A549 (cell line): ENCODE measurements at regions not wholly inside any gene's neighbourhood (a gene's known extent, or its start where the extent isn't known, plus 50 kb on each side); places are given as distances from the start of the nearest gene placed in this dataset.

Experiments used
- ATAC-seq, 2 experiments: fragments of 200-7000 bp in 1 of 2; fragments of >200 bp in 1 of 2; cut with Nextera tagmentation in 1 of 2; cut with Tn5 transposase in 1 of 2; 3 replicates each; pipeline versions ENCODE4 v1.8.0 to v1.9.1; 2018 to 2020; ENCODE audit warnings: mild to moderate bottlenecking in 1 of 2, moderate library complexity in 1 of 2
- CTCF ChIA-PET: fragments of 300-600 bp; sonication (Branson Sonifier 250); formaldehyde crosslinking; extraction: SDS; loops from one replicate; lab custom pipeline; 2021; ENCODE audit warnings: antibody characterized with exemption, inconsistent platforms; lab: Yijun Ruan, JAX
- POLR2A ChIA-PET: fragments of 350-600 bp; formaldehyde crosslinking; extraction: SDS; loops from one replicate; lab custom pipeline; 2021; ENCODE audit warnings: antibody characterized with exemption, inconsistent platforms; lab: Yijun Ruan, JAX
- DNase-seq, 2 experiments: peaks; one replicate each; pipeline versions ENCODE4 v3.0.0 to v3.0.0-alpha.2; 2011 to 2016; ENCODE audit warnings: low read depth in 1 of 2, low spot score in 1 of 2
- FAIRE-seq: peaks from 2 replicates; lab custom pipeline; 2011; peaks lifted over from hg19 to GRCh38; lab: Jason Lieb, UNC
- H3K27ac ChIP-seq, 2 experiments: fragments of >200 bp; sonication (Bioruptor Twin); formaldehyde crosslinking; 3 replicates each; pipeline ENCODE4 v1.5.1; 2016 to 2017
- H3K4me1 ChIP-seq: fragments of >200 bp; sonication (Bioruptor Twin); formaldehyde crosslinking; 3 replicates; pipeline ENCODE4 v1.6.1; 2016
- H3K4me2 ChIP-seq: fragments of >200 bp; sonication (Bioruptor Twin); formaldehyde crosslinking; 3 replicates; pipeline ENCODE4 v1.6.1; 2016
- H3K4me3 ChIP-seq: fragments of >200 bp; sonication (Bioruptor Twin); formaldehyde crosslinking; 3 replicates; pipeline ENCODE4 v1.5.1; 2016
- H3K9me3 ChIP-seq: fragments of >200 bp; sonication (Bioruptor Twin); formaldehyde crosslinking; 3 replicates; pipeline ENCODE4 v1.6.1; 2016
- EHMT2 ChIP-seq: fragments of 200-600 bp; sonication (generic); IDR thresholded peaks from 2 replicates; pipeline ENCODE4 v1.6.1; 2016; ENCODE audit warnings: antibody characterized with exemption, low read depth, mild to moderate bottlenecking, moderate library complexity
- EP300 ChIP-seq, 2 experiments: fragments of >200 bp; sonication (Bioruptor Twin); formaldehyde crosslinking; IDR thresholded peaks; 2 replicates in 1 of 2; 3 replicates in 1 of 2; pipeline ENCODE4 v1.6.1; 2016 to 2017
- FOSL2 ChIP-seq, 2 experiments: fragments of 450-650 bp in 1 of 2; fragments of >200 bp in 1 of 2; sonication (Bioruptor Twin) in 1 of 2; formaldehyde crosslinking; IDR thresholded peaks; 2 replicates each; pipeline versions ENCODE4 v1.5.0 to v1.6.1; 2016 to 2020; ENCODE audit warnings: mild to moderate bottlenecking in 1 of 2, moderate library complexity in 1 of 2
- HEYL ChIP-seq: fragments of 250-450 bp; sonication (Bioruptor Pico); IDR thresholded peaks from 2 replicates; pipeline ENCODE4 v1.8.0; 2021; ENCODE audit warnings: mild to moderate bottlenecking, moderate library complexity
- JUN ChIP-seq, 2 experiments: fragments of >200 bp; sonication (Bioruptor Twin); formaldehyde crosslinking; IDR thresholded peaks; 2 replicates in 1 of 2; 3 replicates in 1 of 2; pipeline ENCODE4 v1.6.1; 2016 to 2017
- KDM5A ChIP-seq: fragments of 200-600 bp; sonication (generic); IDR thresholded peaks from 2 replicates; pipeline ENCODE4 v1.6.1; 2016; ENCODE audit warnings: antibody characterized with exemption, mild to moderate bottlenecking
- MAFK ChIP-seq: fragments of 450-650 bp; IDR thresholded peaks from 2 replicates; pipeline ENCODE4 v1.6.1; 2014; ENCODE audit not compliant: partially characterized antibody
- MAZ ChIP-seq: fragments of 150-350 bp; IDR thresholded peaks from 2 replicates; pipeline ENCODE4 v1.6.1; 2014; ENCODE audit warnings: antibody characterized with exemption, low read depth, low read length, borderline replicate concordance
- MYC ChIP-seq: IDR thresholded peaks from 2 replicates; pipeline ENCODE4 v1.6.1; 2012; ENCODE audit warnings: mild to moderate bottlenecking, inconsistent platforms, low read length, improper control_type of control experiment, borderline replicate concordance
- PHF8 ChIP-seq: fragments of 200-600 bp; sonication (generic); IDR thresholded peaks from 2 replicates; pipeline ENCODE4 v1.6.1; 2016; ENCODE audit warnings: low read depth, mild to moderate bottlenecking, antibody characterized with exemption, moderate library complexity, borderline replicate concordance
- POLR2A ChIP-seq: IDR thresholded peaks from 2 replicates; pipeline ENCODE4 v1.6.1; 2012; ENCODE audit warnings: mild to moderate bottlenecking, low read length
- RARB ChIP-seq: fragments of 250-450 bp; sonication (Bioruptor Pico); IDR thresholded peaks from 2 replicates; pipeline ENCODE4 v1.8.0; 2021; ENCODE audit warnings: mild to moderate bottlenecking, moderate library complexity
- RCOR1 ChIP-seq: fragments of 150-350 bp; IDR thresholded peaks from 2 replicates; pipeline ENCODE4 v1.6.1; 2014; ENCODE audit warnings: antibody characterized with exemption, low read length, low read depth
- RNF2 ChIP-seq: fragments of 200-600 bp; sonication (generic); IDR thresholded peaks from 2 replicates; pipeline ENCODE4 v1.6.1; 2016; ENCODE audit warnings: low read depth, mild to moderate bottlenecking, antibody characterized with exemption, moderate library complexity, borderline replicate concordance
- SMC3 ChIP-seq: fragments of >200 bp; sonication (Bioruptor Twin); formaldehyde crosslinking; IDR thresholded peaks from 3 replicates; pipeline ENCODE4 v1.6.1; 2018; ENCODE audit warnings: inconsistent platforms
- ZC3H11A ChIP-seq: fragments of 450-650 bp; IDR thresholded peaks from 2 replicates; pipeline ENCODE4 v1.6.1; 2014; ENCODE audit warnings: antibody characterized with exemption, mild to moderate bottlenecking
- ZNF302 ChIP-seq: fragments of 250-450 bp; sonication (Bioruptor Pico); IDR thresholded peaks from 2 replicates; pipeline ENCODE4 v1.9.0; 2021; ENCODE audit warnings: inconsistent platforms, mild to moderate bottlenecking, moderate library complexity
- ZSCAN20 ChIP-seq: fragments of 250-450 bp; sonication (Bioruptor Pico); IDR thresholded peaks from 2 replicates; pipeline ENCODE4 v1.8.0; 2022; ENCODE audit warnings: mild to moderate bottlenecking, moderate library complexity
- WGBS: methylation state at CpG from one replicate; pipeline ENCODE4 v1.1.6; 2017; ENCODE audit errors: missing lambda C conversion rate; 5-methylcytosine and 5-hydroxymethylcytosine counted together
- TF ChIP-seq, protein P1 (sequence below): fragments of >200 bp; sonication (Bioruptor Twin); formaldehyde crosslinking; IDR thresholded peaks from 2 replicates; pipeline ENCODE4 v1.6.1; 2016
- TF ChIP-seq, protein P2 (sequence below): fragments of >200 bp; sonication (Bioruptor Twin); formaldehyde crosslinking; IDR thresholded peaks from 3 replicates; pipeline ENCODE4 v1.6.1; 2016
- TF ChIP-seq, protein P3 (sequence below): fragments of 450-650 bp; IDR thresholded peaks from 2 replicates; pipeline ENCODE4 v1.6.1; 2014; ENCODE audit warnings: antibody characterized with exemption
- TF ChIP-seq, protein P4 (sequence below): IDR thresholded peaks from 2 replicates; pipeline ENCODE4 v1.6.1; 2012

DNA sequence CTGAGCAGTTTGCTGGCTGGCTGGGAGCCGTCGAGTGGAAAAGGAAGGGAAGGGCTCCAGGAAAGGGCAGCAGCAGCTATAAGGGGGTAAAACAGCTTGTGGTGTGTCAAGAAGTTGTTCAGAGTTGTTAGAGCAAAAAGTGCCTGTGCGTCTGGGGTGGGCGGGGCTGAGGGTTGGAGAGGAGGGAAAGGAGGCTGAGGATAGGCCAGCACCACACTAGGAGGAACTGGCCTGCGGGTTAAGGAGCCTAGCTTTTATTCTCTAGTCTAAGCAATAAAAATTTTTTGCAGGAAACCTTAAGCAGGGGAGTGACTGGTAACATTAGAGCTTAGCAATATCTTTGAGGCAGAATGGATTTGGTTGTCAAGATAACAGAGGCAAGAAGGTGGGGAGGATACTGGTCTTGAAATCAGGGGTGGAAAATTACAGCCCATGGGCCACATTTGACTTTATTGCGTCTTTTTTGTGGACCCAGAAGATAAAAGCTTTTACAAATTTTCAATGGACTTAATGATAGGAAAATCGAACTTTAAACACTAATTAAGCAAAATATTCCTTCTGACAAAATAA, 134.5 kb upstream of the AADACL2 start (continued):
- TF ChIP-seq RNF2 (no peak), RCOR1 (no peak), ZC3H11A (no peak), MAZ (no peak)

DNA sequence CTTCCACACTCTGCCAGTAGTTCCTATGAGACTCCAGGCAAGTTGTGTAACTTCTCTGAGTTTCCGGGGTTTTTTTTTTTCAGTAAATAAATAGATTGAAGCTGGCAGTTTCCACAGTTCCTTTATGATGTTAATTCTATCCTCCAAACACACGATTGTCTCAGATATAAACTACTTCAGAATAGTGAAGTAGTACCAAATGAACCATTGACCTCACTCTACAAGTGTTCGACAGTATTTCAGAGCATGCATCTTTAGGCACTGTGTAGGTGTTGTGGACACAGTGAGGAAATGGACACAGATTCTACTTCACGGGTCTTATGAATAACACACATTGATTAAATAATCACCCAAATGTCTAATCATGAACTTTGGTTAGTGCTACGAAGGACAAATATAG, 136.1 kb upstream of the IGSF10 start:
- H3K9me3 ChIP-seq = no peaks in the 10 kb centered on the region
- DNase-seq (no peak), ATAC-seq (no peak), FAIRE-seq (no peak)
- TF ChIP-seq PHF8 (no peak), SMC3 (no peak), EHMT2 (no peak), RARB (CRISPR knock-in tag) (no peak), JUN (IDR thresholded peaks at IDR 0.05) (no peak), MYC (no peak), RNF2 (no peak), ZNF302 (no peak), ZSCAN20 (CRISPR knock-in tag) (no peak), POLR2A (no peak), HEYL (no peak), FOSL2 (IDR thresholded peaks at IDR 0.05) (no peak), FOSL2 (CRISPR knock-in tag; IDR thresholded peaks at IDR 0.05) (no peak)
- TF ChIP-seq, protein P1, sequence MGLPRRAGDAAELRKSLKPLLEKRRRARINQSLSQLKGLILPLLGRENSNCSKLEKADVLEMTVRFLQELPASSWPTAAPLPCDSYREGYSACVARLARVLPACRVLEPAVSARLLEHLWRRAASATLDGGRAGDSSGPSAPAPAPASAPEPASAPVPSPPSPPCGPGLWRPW = no peak
- TF ChIP-seq, protein P2, sequence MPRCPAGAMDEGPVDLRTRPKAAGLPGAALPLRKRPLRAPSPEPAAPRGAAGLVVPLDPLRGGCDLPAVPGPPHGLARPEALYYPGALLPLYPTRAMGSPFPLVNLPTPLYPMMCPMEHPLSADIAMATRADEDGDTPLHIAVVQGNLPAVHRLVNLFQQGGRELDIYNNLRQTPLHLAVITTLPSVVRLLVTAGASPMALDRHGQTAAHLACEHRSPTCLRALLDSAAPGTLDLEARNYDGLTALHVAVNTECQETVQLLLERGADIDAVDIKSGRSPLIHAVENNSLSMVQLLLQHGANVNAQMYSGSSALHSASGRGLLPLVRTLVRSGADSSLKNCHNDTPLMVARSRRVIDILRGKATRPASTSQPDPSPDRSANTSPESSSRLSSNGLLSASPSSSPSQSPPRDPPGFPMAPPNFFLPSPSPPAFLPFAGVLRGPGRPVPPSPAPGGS = no peak
- TF ChIP-seq, protein P3, sequence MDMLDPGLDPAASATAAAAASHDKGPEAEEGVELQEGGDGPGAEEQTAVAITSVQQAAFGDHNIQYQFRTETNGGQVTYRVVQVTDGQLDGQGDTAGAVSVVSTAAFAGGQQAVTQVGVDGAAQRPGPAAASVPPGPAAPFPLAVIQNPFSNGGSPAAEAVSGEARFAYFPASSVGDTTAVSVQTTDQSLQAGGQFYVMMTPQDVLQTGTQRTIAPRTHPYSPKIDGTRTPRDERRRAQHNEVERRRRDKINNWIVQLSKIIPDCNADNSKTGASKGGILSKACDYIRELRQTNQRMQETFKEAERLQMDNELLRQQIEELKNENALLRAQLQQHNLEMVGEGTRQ = no peak
- no peak overlapping the region for H3K4me2 ChIP-seq
- CTCF ChIA-PET = no interaction called here
- H3K4me3 ChIP-seq = no peak overlapping the region
- POLR2A ChIA-PET = no interaction called here
- 76% methylated on average over 5 of the region's 5 CpGs for WGBS
- no peak overlapping the region for H3K27ac ChIP-seq
- H3K4me1 ChIP-seq = no peaks in the 10 kb centered on the region

DNA sequence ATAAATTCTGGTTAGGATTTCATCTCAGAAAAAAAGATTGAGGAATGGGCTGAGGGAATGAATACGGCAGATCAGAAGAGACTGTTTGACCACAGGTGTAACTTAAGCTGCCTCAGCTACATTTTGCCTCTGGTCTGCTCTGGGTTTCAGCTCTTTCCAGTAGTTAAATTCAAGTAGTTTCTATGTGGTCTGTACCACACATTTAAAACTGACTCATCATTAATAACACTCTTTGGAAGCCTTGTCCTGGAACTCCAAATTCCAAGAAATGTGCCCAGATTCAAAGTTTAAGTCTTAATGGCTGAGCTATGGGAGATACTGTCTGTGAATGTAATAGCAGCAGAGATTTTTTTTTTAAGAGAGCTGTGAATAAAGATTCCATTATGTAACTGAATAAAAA, 133.1 kb upstream of the IGSF10 start:
- no peaks in the 10 kb centered on the region for H3K4me1 ChIP-seq
- no peak overlapping the region for H3K4me3 ChIP-seq
- peak; percentile 36 for FAIRE-seq
- no peak overlapping the region for H3K27ac ChIP-seq
- WGBS = 100% methylated on average over 1 of the region's 1 CpG
- CTCF ChIA-PET = interaction anchor here (0.6 to 0.8 kb wide), 2 partner anchors 10 to 433 kb away, joined by 3 to 4 read pairs; no protein-coding TSS in a partner anchor
- POLR2A ChIA-PET = no interaction called here
- TF ChIP-seq MAFK (peak; percentile 28), EP300 (IDR thresholded peaks at IDR 0.05) (no peak)
- TF ChIP-seq, all 56 proteins: peak for 1
- Histone ChIP-seq H3K9me3 (no peaks in the 10 kb centered on the region), H3K4me2 (no peak overlapping the region)
- no peak for ATAC-seq
- no peak for DNase-seq

DNA sequence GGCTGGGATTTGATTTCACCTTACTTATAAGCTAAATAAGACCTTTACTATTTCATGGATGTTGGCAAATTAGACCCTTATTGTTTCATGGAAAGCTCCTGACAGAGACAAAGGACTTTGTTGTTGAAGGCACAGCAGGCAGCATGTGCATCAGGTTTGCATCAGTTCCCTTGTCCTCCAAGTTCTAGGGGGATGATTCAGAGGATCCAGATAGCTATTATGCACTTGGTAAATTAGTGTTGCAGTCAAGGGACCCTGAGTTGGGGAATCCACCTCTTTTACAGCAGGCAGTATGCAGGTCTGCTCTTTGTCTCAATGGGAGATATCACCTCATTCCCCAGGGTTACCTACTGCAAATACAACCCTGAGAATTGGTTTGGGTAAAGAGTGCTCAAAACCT, 131.4 kb upstream of the IGSF10 start:
- TF ChIP-seq KDM5A = no peak
- TF ChIP-seq, protein P4, sequence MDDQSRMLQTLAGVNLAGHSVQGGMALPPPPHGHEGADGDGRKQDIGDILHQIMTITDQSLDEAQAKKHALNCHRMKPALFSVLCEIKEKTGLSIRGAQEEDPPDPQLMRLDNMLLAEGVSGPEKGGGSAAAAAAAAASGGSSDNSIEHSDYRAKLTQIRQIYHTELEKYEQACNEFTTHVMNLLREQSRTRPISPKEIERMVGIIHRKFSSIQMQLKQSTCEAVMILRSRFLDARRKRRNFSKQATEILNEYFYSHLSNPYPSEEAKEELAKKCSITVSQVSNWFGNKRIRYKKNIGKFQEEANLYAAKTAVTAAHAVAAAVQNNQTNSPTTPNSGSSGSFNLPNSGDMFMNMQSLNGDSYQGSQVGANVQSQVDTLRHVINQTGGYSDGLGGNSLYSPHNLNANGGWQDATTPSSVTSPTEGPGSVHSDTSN = no peak
- TF ChIP-seq, all 56 proteins: peak for 0
- H3K9me3 ChIP-seq = no peaks in the 10 kb centered on the region
- no peak overlapping the region for H3K27ac ChIP-seq
- POLR2A ChIA-PET = no interaction called here
- FAIRE-seq = no peak
- no peak overlapping the region for H3K4me3 ChIP-seq
- DNase-seq = no peak
- CTCF ChIA-PET = interaction anchor here (0.9 kb wide), 1 partner anchor 27 kb away, joined by 3 read pairs; no protein-coding TSS in a partner anchor
- no peak overlapping the region for H3K4me2 ChIP-seq
- H3K4me1 ChIP-seq = no peaks in the 10 kb centered on the region
- no peak for ATAC-seq
